Heart left ventricle (tissue), 16 donors: ENCODE measurements at regions not wholly inside any gene's neighbourhood (a gene's known extent, or its start where the extent isn't known, plus 50 kb on each side); places are given as distances from the start of the nearest gene placed in this dataset.

Source experiments
- ATAC-seq, 4 donors: fragments of 200-7000 bp; cut with Tn5 transposase; one replicate each; pipeline ENCODE4 v1.9.1; 2020 to 2022; ENCODE audit warnings: moderate library complexity in 4 of 4, mild to moderate bottlenecking in 3 of 4, moderate number of reproducible peaks in 1 of 4
- DNase-seq, 5 donors: peaks; one replicate each; pipeline ENCODE4 v3.0.0-alpha.2; 2020
- H3K27ac ChIP-seq, 12 donors: fragments of 200-600 bp; sonication (generic) in 4 of 12; one replicate each; pipeline versions ENCODE4 v1.5.0 to v1.8.0; 2016 to 2022; ENCODE audit warnings: mild to moderate bottlenecking in 2 of 12
- H3K27me3 ChIP-seq, 9 donors: fragments of 200-600 bp; sonication (generic) in 2 of 9; one replicate each; pipeline versions ENCODE4 v1.5.1 to v1.8.0; 2016 to 2022; ENCODE audit warnings: mild to moderate bottlenecking in 3 of 9
- H3K36me3 ChIP-seq, 9 donors: fragments of 200-600 bp; sonication (generic) in 2 of 9; one replicate each; pipeline versions ENCODE4 v1.5.0 to v1.8.0; 2018 to 2022; ENCODE audit warnings: mild to moderate bottlenecking in 2 of 9
- H3K4me1 ChIP-seq, 12 donors: fragments of 200-600 bp; sonication (generic) in 4 of 12; one replicate each; pipeline versions ENCODE4 v1.5.0 to v1.8.0; 2016 to 2022; ENCODE audit warnings: mild to moderate bottlenecking in 3 of 12
- H3K4me3 ChIP-seq, 12 donors: fragments of 200-600 bp; sonication (generic) in 4 of 12; one replicate each; pipeline versions ENCODE4 v1.5.0 to v1.8.0; 2017 to 2022; ENCODE audit warnings: mild to moderate bottlenecking in 9 of 12, moderate library complexity in 4 of 12
- H3K9me3 ChIP-seq, 12 donors: fragments of 200-600 bp; sonication (generic) in 4 of 12; one replicate each; pipeline versions ENCODE4 v1.5.0 to v1.8.0; 2016 to 2022; ENCODE audit warnings: mild to moderate bottlenecking in 1 of 12
- CTCF ChIP-seq, 12 donors: fragments of 200-600 bp; sonication (generic) in 4 of 12; IDR thresholded peaks; one replicate each; pipeline versions ENCODE4 v1.5.0 to v1.8.0; 2018 to 2022; ENCODE audit warnings: antibody characterized with exemption in 12 of 12, mild to moderate bottlenecking in 5 of 12
- POLR2A ChIP-seq, 2 donors: fragments of 450-650 bp; IDR thresholded peaks; one replicate each; pipeline ENCODE4 v1.6.1; 2017; ENCODE audit warnings: antibody characterized with exemption in 2 of 2, mild to moderate bottlenecking in 2 of 2, moderate library complexity in 2 of 2
- WGBS, 4 donors: extraction: QIAGEN DNeasy Blood & Tissue Kit in 2 of 4; methylation state at CpG; one replicate each; pipeline versions ENCODE4 v1.1.5 to v1.1.7; 2013 to 2018; 5-methylcytosine and 5-hydroxymethylcytosine counted together
- intact Hi-C, 10 donors: fragments of 100-400 bp; cut with DNase I; formaldehyde crosslinking; loops; one replicate each; pipeline versions ENCODE4 v1.11.1 to v1.14.2; 2022
- donor health status: ischemic (EF 13 %, LVEDD 7.1; RV severe dilation, severe dysfunction).
- donor health status: healthy with polysubstance abuse.
- donor health status: DM: no; HTN: yes; CAD: no.
- donor health status: DM: no; HTN: no; CAD: no.
- donor health status: ischemic (EF 25% LVEDD 6.9; RV normal size, moderate dysfunction).
- donor health status: ischemic (EF 25% LVEDD 5.7; RV mildly dilated, moderate dysfunction).
- donor health status: healthy.
- donor health status: DM: yes; HTN: yes; CAD: no.
- donor health status: ischemic (EF 35%, LVEDD 5.7; RV mildly dilated, moderate dysfunction).
- donor health status: nonischemic (EF 11% LVEDD 7.7; RV severe dilation, severe dysfunction).
- donor health status: DM: yes; HTN: yes; CAD: no.
- donor health status: PGD.
- donor health status: ischemic (EF 29% LVEDD 5.4; RV normal size, mild dysfunction).
- donor health status: nonischemic (EF 23%, LVEDD 6.1; RV moderate dilation, normal function).

GRCh38 chr7:50221433-50221832 lies 83.1 kb upstream of the IKZF1 start:
- ATAC-seq (no peak), DNase-seq (no peak)
- no peak for TF ChIP-seq POLR2A (IDR thresholded peaks at IDR 0.05)
- TF ChIP-seq CTCF (IDR thresholded peaks at IDR 0.05) = no peak
- Histone ChIP-seq H3K4me1 (peaks cover 0 to 40% (median 0%) of the 10 kb centered on the region in 12 donors), H3K27me3 (peaks cover 0 to under 1% (median 0%) of the 10 kb centered on the region in 9 donors), H3K4me3 (no peak overlapping the region), H3K27ac (peak overlapping the region in 1 of 12 donors; percentile 2), H3K9me3 (peaks cover 0 to 29% (median 7%) of the 10 kb centered on the region in 12 donors), H3K36me3 (no peaks in the 10 kb centered on the region)
- intact Hi-C loops = no loop called here

DNA sequence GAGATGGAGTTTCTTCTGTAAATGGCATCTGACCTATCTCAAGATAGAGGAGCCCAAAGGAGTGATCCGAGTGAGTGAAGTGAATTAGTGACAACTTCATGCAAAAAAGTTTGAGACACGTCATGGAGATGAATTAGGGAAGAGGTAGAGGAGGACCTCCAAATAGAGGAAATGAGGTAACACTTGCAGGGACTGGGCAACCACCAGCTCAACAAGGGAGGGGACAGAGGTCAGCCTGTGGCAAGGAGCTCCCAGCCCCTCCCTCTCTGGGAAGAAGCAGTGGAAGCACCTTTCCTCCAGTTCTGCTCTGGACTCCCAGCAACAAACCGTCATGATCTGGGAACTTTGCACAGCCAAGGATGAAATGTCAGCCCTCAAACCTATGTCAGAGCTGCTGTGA lies 83.5 kb upstream of the IKZF1 start:
- peaks cover 0 to 38% (median 0%) of the 10 kb centered on the region in 12 donors for H3K4me1 ChIP-seq
- H3K36me3 ChIP-seq = no peaks in the 10 kb centered on the region
- H3K27me3 ChIP-seq = peaks cover 0 to 4% (median 0%) of the 10 kb centered on the region in 9 donors
- peak in 2 of 4 donors; percentile 52 to 69 for ATAC-seq
- TF ChIP-seq POLR2A (IDR thresholded peaks at IDR 0.05) = no peak
- no peak for TF ChIP-seq CTCF (IDR thresholded peaks at IDR 0.05)
- DNase-seq = no peak
- intact Hi-C loops = no loop called here
- peak overlapping the region in 2 of 12 donors; percentile 13 to 64 for H3K27ac ChIP-seq
- peaks cover 0 to 29% (median 7%) of the 10 kb centered on the region in 12 donors for H3K9me3 ChIP-seq
- WGBS, 4 donors = 65 to 78% (median 74%) methylated on average over 3 of the region's 3 CpGs
- H3K4me3 ChIP-seq = no peak overlapping the region

- H3K9me3 ChIP-seq = peaks cover 0 to 29% (median 7%) of the 10 kb centered on the region in 12 donors
- H3K4me3 ChIP-seq = no peak overlapping the region
- peak overlapping the region in 2 of 12 donors; percentile 13 to 64 for H3K27ac ChIP-seq
- intact Hi-C loops = no loop called here
- no peak for TF ChIP-seq CTCF (IDR thresholded peaks at IDR 0.05)
- TF ChIP-seq POLR2A (IDR thresholded peaks at IDR 0.05) = no peak
- H3K36me3 ChIP-seq = no peaks in the 10 kb centered on the region
- 48 to 64% (median 58%) methylated on average over 2 of the region's 2 CpGs for WGBS, 4 donors
- peak in 2 of 4 donors; percentile 22 to 39 for ATAC-seq
- peaks cover 0 to 4% (median 0%) of the 10 kb centered on the region in 9 donors for H3K27me3 ChIP-seq
- peaks cover 0 to 35% (median 0%) of the 10 kb centered on the region in 12 donors for H3K4me1 ChIP-seq
- DNase-seq = no peak
Measured at GRCh38 chr7:50220273-50220672, 84.2 kb upstream of the IKZF1 start.

DNA sequence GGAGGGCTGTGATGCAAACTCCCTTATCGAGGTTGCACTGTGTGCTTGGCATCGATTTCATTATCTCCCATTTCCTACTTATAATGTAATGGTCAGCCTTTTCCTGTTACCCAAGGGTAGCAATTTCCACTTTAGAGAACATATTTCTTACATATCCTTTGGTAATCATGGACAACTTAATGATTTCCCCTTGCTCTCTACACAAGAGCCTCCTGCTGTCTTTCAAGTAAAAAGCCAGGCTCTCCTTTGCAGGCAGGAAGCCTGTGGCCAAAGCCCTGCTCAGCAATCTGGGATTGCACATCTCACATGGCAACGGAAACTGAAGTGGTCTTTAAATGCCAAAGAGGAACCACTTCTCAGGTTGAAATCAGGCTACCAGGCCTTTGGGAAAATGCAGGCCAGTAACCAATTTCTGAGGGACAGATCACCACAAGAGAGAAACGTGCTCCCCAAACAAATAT lies 86.7 kb upstream of the IKZF1 start:
- Histone ChIP-seq H3K4me1 (peaks cover 0 to 56% (median 0%) of the 10 kb centered on the region in 12 donors), H3K27me3 (peaks cover 0 to 16% (median 0%) of the 10 kb centered on the region in 9 donors), H3K36me3 (no peaks in the 10 kb centered on the region), H3K4me3 (no peak overlapping the region), H3K9me3 (peaks cover 0 to 19% (median 6%) of the 10 kb centered on the region in 12 donors), H3K27ac (peak overlapping the region in 1 of 12 donors; percentile 13)
- TF ChIP-seq POLR2A (IDR thresholded peaks at IDR 0.05) (no peak), CTCF (IDR thresholded peaks at IDR 0.05) (no peak)
- no peak for ATAC-seq
- 46 to 52% (median 49%) methylated on average over 4 of the region's 4 CpGs for WGBS, 4 donors
- no peak for DNase-seq
- intact Hi-C loops = no loop called here
